ENCODE measurements at regions not wholly inside any gene's neighbourhood (a gene's known extent, or its start where the extent isn't known, plus 50 kb on each side); places are given as distances from the start of the nearest gene placed in this dataset.

DNA sequence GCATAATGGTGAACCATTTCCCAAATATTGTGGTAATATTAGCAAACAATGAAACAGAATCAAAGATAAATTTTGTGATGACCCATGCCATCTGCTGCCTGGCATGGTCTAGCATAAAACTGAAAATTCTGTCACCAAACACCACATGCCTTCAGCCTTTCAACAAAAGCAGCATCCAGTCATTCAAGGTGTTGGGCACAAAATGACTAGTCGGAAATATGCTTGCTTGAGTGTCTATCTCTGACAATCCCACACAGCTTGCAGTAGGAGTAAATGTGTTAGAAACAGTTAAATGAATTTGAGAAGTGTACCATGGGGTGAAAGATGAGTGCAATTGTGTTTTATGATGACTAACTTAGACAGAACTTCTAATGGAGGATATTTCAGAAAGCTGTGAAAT is 61.7 kb upstream of the CDIN1 start:
- Histone ChIP-seq H3K79me2 (replicated peaks; ENCODE audit: insufficient read depth, low read length) (no peaks in the 10 kb centered on the region), H3K9ac (ENCODE audit: low read length) (no peak overlapping the region), H3K9me2 (ENCODE audit: insufficient read depth, low read length) (no peaks in the 10 kb centered on the region), H3K9me3 (ENCODE audit: low read length) (no peaks in the 10 kb centered on the region), H4K20me1 (ENCODE audit: insufficient read depth) (no peaks in the 10 kb centered on the region), H3F3A (ENCODE audit: insufficient read depth, low read length, poor library complexity, severe bottlenecking) (no peaks in the 10 kb centered on the region), H3K27me3 (ENCODE audit: insufficient read depth, low read depth, low read length) (no peaks in the 10 kb centered on the region), H3K4me3 (ENCODE audit: low read length) (no peak overlapping the region), H3K27ac (ENCODE audit: low read length) (no peak overlapping the region), H2AFZ (ENCODE audit: low read depth, low read length) (no peak overlapping the region), H3K36me3 (ENCODE audit: insufficient read depth, low read length) (no peaks in the 10 kb centered on the region), H3K4me2 (ENCODE audit: low read length) (no peak overlapping the region)
- TF ChIP-seq, protein P1, sequence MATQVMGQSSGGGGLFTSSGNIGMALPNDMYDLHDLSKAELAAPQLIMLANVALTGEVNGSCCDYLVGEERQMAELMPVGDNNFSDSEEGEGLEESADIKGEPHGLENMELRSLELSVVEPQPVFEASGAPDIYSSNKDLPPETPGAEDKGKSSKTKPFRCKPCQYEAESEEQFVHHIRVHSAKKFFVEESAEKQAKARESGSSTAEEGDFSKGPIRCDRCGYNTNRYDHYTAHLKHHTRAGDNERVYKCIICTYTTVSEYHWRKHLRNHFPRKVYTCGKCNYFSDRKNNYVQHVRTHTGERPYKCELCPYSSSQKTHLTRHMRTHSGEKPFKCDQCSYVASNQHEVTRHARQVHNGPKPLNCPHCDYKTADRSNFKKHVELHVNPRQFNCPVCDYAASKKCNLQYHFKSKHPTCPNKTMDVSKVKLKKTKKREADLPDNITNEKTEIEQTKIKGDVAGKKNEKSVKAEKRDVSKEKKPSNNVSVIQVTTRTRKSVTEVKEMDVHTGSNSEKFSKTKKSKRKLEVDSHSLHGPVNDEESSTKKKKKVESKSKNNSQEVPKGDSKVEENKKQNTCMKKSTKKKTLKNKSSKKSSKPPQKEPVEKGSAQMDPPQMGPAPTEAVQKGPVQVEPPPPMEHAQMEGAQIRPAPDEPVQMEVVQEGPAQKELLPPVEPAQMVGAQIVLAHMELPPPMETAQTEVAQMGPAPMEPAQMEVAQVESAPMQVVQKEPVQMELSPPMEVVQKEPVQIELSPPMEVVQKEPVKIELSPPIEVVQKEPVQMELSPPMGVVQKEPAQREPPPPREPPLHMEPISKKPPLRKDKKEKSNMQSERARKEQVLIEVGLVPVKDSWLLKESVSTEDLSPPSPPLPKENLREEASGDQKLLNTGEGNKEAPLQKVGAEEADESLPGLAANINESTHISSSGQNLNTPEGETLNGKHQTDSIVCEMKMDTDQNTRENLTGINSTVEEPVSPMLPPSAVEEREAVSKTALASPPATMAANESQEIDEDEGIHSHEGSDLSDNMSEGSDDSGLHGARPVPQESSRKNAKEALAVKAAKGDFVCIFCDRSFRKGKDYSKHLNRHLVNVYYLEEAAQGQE (IDR thresholded peaks at IDR 0.05; ENCODE audit: borderline replicate concordance) = no peak
- TF ChIP-seq SMC3 (conservative IDR thresholded peaks at IDR 0.05; ENCODE audit: poor library complexity) (no peak), EZH2 (IDR thresholded peaks at IDR 0.05; ENCODE audit: borderline replicate concordance, insufficient read depth, low read length, poor library complexity, severe bottlenecking) (no peak), POLR2AphosphoS5 (IDR thresholded peaks at IDR 0.05) (no peak), RAD21 (conservative IDR thresholded peaks at IDR 0.05) (no peak), MXI1 (conservative IDR thresholded peaks at IDR 0.05; ENCODE audit: poor library complexity, severe bottlenecking) (no peak), TAF1 (IDR thresholded peaks at IDR 0.05; ENCODE audit: low read depth) (no peak), EP300 (conservative IDR thresholded peaks at IDR 0.05; ENCODE audit: poor library complexity, severe bottlenecking) (no peak)
- TF ChIP-seq, protein P2, sequence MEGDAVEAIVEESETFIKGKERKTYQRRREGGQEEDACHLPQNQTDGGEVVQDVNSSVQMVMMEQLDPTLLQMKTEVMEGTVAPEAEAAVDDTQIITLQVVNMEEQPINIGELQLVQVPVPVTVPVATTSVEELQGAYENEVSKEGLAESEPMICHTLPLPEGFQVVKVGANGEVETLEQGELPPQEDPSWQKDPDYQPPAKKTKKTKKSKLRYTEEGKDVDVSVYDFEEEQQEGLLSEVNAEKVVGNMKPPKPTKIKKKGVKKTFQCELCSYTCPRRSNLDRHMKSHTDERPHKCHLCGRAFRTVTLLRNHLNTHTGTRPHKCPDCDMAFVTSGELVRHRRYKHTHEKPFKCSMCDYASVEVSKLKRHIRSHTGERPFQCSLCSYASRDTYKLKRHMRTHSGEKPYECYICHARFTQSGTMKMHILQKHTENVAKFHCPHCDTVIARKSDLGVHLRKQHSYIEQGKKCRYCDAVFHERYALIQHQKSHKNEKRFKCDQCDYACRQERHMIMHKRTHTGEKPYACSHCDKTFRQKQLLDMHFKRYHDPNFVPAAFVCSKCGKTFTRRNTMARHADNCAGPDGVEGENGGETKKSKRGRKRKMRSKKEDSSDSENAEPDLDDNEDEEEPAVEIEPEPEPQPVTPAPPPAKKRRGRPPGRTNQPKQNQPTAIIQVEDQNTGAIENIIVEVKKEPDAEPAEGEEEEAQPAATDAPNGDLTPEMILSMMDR (IDR thresholded peaks at IDR 0.05; ENCODE audit: poor library complexity, severe bottlenecking) = no peak

DNA sequence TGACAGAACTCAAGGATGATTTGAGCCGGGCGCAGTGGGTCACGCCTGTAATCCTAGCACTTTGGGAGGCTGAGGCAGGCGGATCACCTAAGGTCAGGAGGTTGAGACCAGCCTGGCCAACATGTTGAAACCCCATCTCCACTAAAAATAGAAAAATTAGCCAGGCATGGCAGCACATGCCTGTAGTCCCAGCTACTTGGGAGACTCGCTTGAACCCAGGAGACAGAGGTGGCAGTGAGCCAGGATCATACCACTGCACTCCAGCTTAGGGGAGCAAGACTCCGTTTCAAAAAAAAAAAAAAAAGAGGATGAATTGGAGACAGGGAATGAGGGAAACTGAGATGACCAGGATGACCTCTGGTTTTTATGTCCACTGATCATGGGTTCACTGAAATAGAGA is 60.4 kb upstream of the CDIN1 start:
- Histone ChIP-seq H4K20me1 (ENCODE audit: insufficient read depth) (no peaks in the 10 kb centered on the region), H3K27ac (ENCODE audit: low read length) (no peak overlapping the region), H3K36me3 (ENCODE audit: insufficient read depth, low read length) (no peaks in the 10 kb centered on the region), H3K9me3 (ENCODE audit: low read length) (no peaks in the 10 kb centered on the region), H2AFZ (ENCODE audit: low read depth, low read length) (no peak overlapping the region), H3F3A (ENCODE audit: insufficient read depth, low read length, poor library complexity, severe bottlenecking) (no peaks in the 10 kb centered on the region), H3K4me2 (ENCODE audit: low read length) (no peak overlapping the region), H3K9me2 (ENCODE audit: insufficient read depth, low read length) (no peaks in the 10 kb centered on the region), H3K4me3 (ENCODE audit: low read length) (no peak overlapping the region), H3K9ac (ENCODE audit: low read length) (no peak overlapping the region), H3K27me3 (ENCODE audit: insufficient read depth, low read depth, low read length) (no peaks in the 10 kb centered on the region), H3K79me2 (replicated peaks; ENCODE audit: insufficient read depth, low read length) (no peaks in the 10 kb centered on the region)
- TF ChIP-seq MXI1 (conservative IDR thresholded peaks at IDR 0.05; ENCODE audit: poor library complexity, severe bottlenecking) (no peak), POLR2AphosphoS5 (IDR thresholded peaks at IDR 0.05) (no peak), TAF1 (IDR thresholded peaks at IDR 0.05; ENCODE audit: low read depth) (no peak), EZH2 (IDR thresholded peaks at IDR 0.05; ENCODE audit: borderline replicate concordance, insufficient read depth, low read length, poor library complexity, severe bottlenecking) (no peak), SMC3 (conservative IDR thresholded peaks at IDR 0.05; ENCODE audit: poor library complexity) (no peak), EP300 (conservative IDR thresholded peaks at IDR 0.05; ENCODE audit: poor library complexity, severe bottlenecking) (no peak), RAD21 (conservative IDR thresholded peaks at IDR 0.05) (no peak)
- TF ChIP-seq, protein P1 (IDR thresholded peaks at IDR 0.05; ENCODE audit: borderline replicate concordance) = no peak
- TF ChIP-seq, protein P2 (IDR thresholded peaks at IDR 0.05; ENCODE audit: poor library complexity, severe bottlenecking) = no peak

Measured in neural cell (in vitro differentiated cells).